SU-DHL-6 (cell line): ENCODE measurements at regions not wholly inside any gene's neighbourhood (a gene's known extent, or its start where the extent isn't known, plus 50 kb on each side); places are given as distances from the start of the nearest gene placed in this dataset.

Experiments used
- H2AFZ ChIP-seq: fragments of 200-600 bp; sonication (generic); 2 replicates; pipeline ENCODE4 v1.6.1; 2014; ENCODE audit warnings: low read depth, mild to moderate bottlenecking, moderate library complexity, mixed read lengths, antibody characterized with exemption, low read length; ENCODE audit not compliant: severe bottlenecking
- H3F3A ChIP-seq: fragments of 200-600 bp; shearing (Covaris generic); 2 replicates; pipeline ENCODE4 v1.6.0; 2016; ENCODE audit warnings: antibody characterized with exemption, mild to moderate bottlenecking; ENCODE audit not compliant: insufficient read depth
- H3K27ac ChIP-seq: fragments of 200-600 bp; sonication (generic); 2 replicates; pipeline ENCODE4 v1.5.1; 2016; ENCODE audit warnings: low read depth, mild to moderate bottlenecking, low read length, moderate library complexity, mixed read lengths
- H3K27me3 ChIP-seq: fragments of 200-600 bp; sonication (generic), shearing (Covaris generic); 2 replicates; pipeline ENCODE4 v1.6.0; 2014; ENCODE audit warnings: mild to moderate bottlenecking, low read length
- H3K36me3 ChIP-seq: fragments of 200-600 bp; sonication (generic); 2 replicates; pipeline ENCODE4 v1.6.1; 2014; ENCODE audit warnings: mild to moderate bottlenecking, low read length, mixed read lengths
- H3K4me2 ChIP-seq: fragments of 300-600, 200-600 bp; shearing (Covaris generic), sonication (generic); 2 replicates; pipeline ENCODE4 v1.6.0; 2014; ENCODE audit warnings: low read length, low read depth, mild to moderate bottlenecking; ENCODE audit not compliant: poor library complexity, severe bottlenecking
- H3K4me3 ChIP-seq: fragments of 200-600 bp; sonication (generic); 2 replicates; pipeline ENCODE4 v1.5.1; 2014; ENCODE audit warnings: antibody characterized with exemption, low read length, mild to moderate bottlenecking, mixed read lengths; ENCODE audit not compliant: insufficient read depth, poor library complexity, severe bottlenecking
- H3K79me2 ChIP-seq: fragments of 200-600 bp; sonication (generic); 2 replicates; pipeline ENCODE4 v1.6.1; 2014; ENCODE audit warnings: mild to moderate bottlenecking, low read length, moderate library complexity; ENCODE audit not compliant: insufficient read depth
- H3K9ac ChIP-seq: fragments of 200-600 bp; sonication (generic); 2 replicates; pipeline ENCODE4 v1.7.0; 2014; ENCODE audit warnings: mild to moderate bottlenecking, low read length
- H3K9me2 ChIP-seq: fragments of 200-600 bp; sonication (generic); replicated peaks from 2 replicates; pipeline ENCODE4 v1.6.1; 2014; ENCODE audit warnings: low read length; ENCODE audit not compliant: insufficient read depth
- H3K9me3 ChIP-seq: fragments of 200-600 bp; sonication (generic); 2 replicates; pipeline ENCODE4 v1.6.1; 2014; ENCODE audit warnings: low read length, mixed read lengths; ENCODE audit not compliant: insufficient read depth
- H4K20me1 ChIP-seq: fragments of 200-600 bp; sonication (generic); 2 replicates; pipeline ENCODE4 v1.6.1; 2014; ENCODE audit warnings: low read depth, mild to moderate bottlenecking, antibody characterized with exemption, low read length, moderate library complexity, mixed read lengths
- CTCF ChIP-seq: fragments of 200-600 bp; sonication (generic); IDR thresholded peaks from one replicate; pipeline ENCODE4 v1.5.1; 2017; ENCODE audit warnings: antibody characterized with exemption, mild to moderate bottlenecking, low read length, moderate library complexity; ENCODE audit not compliant: insufficient read depth, poor library complexity, severe bottlenecking
- EZH2phosphoT487 ChIP-seq: fragments of 200-600 bp; sonication (generic), shearing (Covaris generic); conservative IDR thresholded peaks from 2 replicates; pipeline ENCODE4 v1.6.1; 2018; ENCODE audit warnings: mild to moderate bottlenecking, antibody characterized with exemption, low read length, moderate library complexity, mixed read lengths

- Histone ChIP-seq H3K9me2 (no peaks in the 10 kb centered on the region), H3F3A (no peaks in the 10 kb centered on the region), H3K9me3 (no peaks in the 10 kb centered on the region), H3K79me2 (no peaks in the 10 kb centered on the region), H2AFZ (no peak overlapping the region), H3K9ac (no peak overlapping the region), H3K4me3 (no peak overlapping the region), H3K4me2 (no peak overlapping the region), H3K27ac (no peak overlapping the region), H4K20me1 (no peaks in the 10 kb centered on the region), H3K36me3 (no peaks in the 10 kb centered on the region), H3K27me3 (no peaks in the 10 kb centered on the region)
- no peak for TF ChIP-seq CTCF
- TF ChIP-seq EZH2phosphoT487: no peak
Observed at GRCh38 chr16:86243571-86244154, 266.7 kb upstream of the FOXF1 start.

- Histone ChIP-seq H3K27me3 (no peaks in the 10 kb centered on the region), H3K9me2 (no peaks in the 10 kb centered on the region)
Observed at GRCh38 chr16:86244158-86244557, 266.2 kb upstream of the FOXF1 start.

GRCh38 chr16:86244936-86245335 is 265.4 kb upstream of the FOXF1 start:
- no peaks in the 10 kb centered on the region for H3K27me3 ChIP-seq
- no peaks in the 10 kb centered on the region for H3K79me2 ChIP-seq
- TF ChIP-seq EZH2phosphoT487: no peak
- TF ChIP-seq CTCF: no peak
- no peaks in the 10 kb centered on the region for H3F3A ChIP-seq
- no peak overlapping the region for H3K9ac ChIP-seq
- no peaks in the 10 kb centered on the region for H3K9me3 ChIP-seq
- H3K27ac ChIP-seq: no peak overlapping the region
- no peaks in the 10 kb centered on the region for H4K20me1 ChIP-seq
- H3K4me3 ChIP-seq: no peak overlapping the region
- no peak overlapping the region for H2AFZ ChIP-seq
- no peaks in the 10 kb centered on the region for H3K36me3 ChIP-seq
- H3K4me2 ChIP-seq: no peak overlapping the region
- no peaks in the 10 kb centered on the region for H3K9me2 ChIP-seq

More at GRCh38 chr16:86244158-86244557, 266.2 kb upstream of the FOXF1 start:
- H3K27ac ChIP-seq: no peak overlapping the region
- no peak for TF ChIP-seq EZH2phosphoT487
- no peak overlapping the region for H3K4me3 ChIP-seq
- no peaks in the 10 kb centered on the region for H3K79me2 ChIP-seq
- H3K9ac ChIP-seq: no peak overlapping the region
- H2AFZ ChIP-seq: no peak overlapping the region
- H3K4me2 ChIP-seq: no peak overlapping the region
- H3F3A ChIP-seq: no peaks in the 10 kb centered on the region
- no peaks in the 10 kb centered on the region for H3K9me3 ChIP-seq
- no peaks in the 10 kb centered on the region for H3K36me3 ChIP-seq
- H4K20me1 ChIP-seq: no peaks in the 10 kb centered on the region

- TF ChIP-seq EZH2phosphoT487 (no peak), CTCF (no peak)
- Histone ChIP-seq H3K27ac (no peak overlapping the region), H3K27me3 (no peaks in the 10 kb centered on the region), H3K4me2 (no peak overlapping the region), H3F3A (no peaks in the 10 kb centered on the region), H3K79me2 (no peaks in the 10 kb centered on the region), H3K36me3 (no peaks in the 10 kb centered on the region), H3K9me3 (no peaks in the 10 kb centered on the region), H3K4me3 (no peak overlapping the region), H3K9ac (no peak overlapping the region), H3K9me2 (no peaks in the 10 kb centered on the region), H2AFZ (no peak overlapping the region), H4K20me1 (no peaks in the 10 kb centered on the region)
Observed at GRCh38 chr16:86245351-86245750, 265.0 kb upstream of the FOXF1 start.
